KG1 (cell line): ENCODE measurements at regions not wholly inside any gene's neighbourhood (a gene's known extent, or its start where the extent isn't known, plus 50 kb on each side); places are given as distances from the start of the nearest gene placed in this dataset.
"Not testable (repeated sequence)": the region's sequence is repeated elsewhere in the genome, so short reads cannot be mapped to it uniquely, and the experiment has no call there.

Experiments
- DNase-seq: peaks from one replicate; lab custom pipeline; 2025; lab: John Stamatoyannopoulos, UW

DNA sequence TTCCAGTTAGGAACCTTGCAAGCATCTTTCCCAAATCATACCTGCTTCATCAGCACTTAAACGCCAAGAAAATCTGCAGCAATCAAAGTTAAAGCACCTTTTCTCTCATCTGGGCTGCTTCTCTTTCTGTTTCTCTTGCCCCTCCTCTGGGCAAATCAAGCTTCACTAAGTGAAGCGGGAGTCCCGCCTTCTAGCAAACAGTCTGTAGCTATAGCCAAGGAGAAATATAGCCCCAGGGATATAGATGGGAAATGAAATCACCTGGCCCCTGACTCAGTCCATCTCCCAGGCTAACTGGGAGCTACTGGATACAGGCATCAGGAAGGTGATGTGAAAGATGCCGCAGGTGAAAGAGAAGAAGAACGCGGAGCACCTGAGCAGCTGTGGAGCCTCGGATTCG is 481.9 kb downstream of the C6orf118 start:
- DNase-seq, result no peak

- DNase-seq, result no peak
Observed at GRCh38 chr6:164826831-164827468, 482.5 kb downstream of the C6orf118 start.

- DNase-seq, result no peak
Observed at GRCh38 chr6:164825386-164825785, 484.0 kb downstream of the C6orf118 start.

DNA sequence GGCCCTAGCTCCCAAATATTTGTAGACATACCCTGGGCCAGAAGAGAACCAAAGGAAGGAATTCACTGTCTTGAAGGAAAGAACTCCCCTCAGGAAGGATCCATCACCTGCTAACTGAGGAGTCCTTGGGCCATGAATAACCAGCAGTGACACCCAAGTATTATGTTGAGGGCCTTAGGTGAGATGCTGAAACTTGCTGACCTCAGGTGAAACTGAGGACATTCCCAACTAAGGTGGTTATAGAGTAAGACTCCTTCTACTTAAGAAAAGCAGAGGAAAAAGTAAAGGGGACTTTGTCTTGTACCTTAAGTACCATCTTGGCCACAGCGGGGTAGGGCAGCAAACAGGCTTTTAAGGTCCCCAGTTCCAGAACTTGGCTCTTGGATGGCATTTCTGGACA is 491.7 kb downstream of the C6orf118 start:
- no peak for DNase-seq

GRCh38 chr6:164812706-164813105 is 496.7 kb downstream of the C6orf118 start:
- no peak for DNase-seq

- no peak for DNase-seq
Observed at GRCh38 chr6:164807125-164807524, 502.3 kb downstream of the C6orf118 start.

DNA sequence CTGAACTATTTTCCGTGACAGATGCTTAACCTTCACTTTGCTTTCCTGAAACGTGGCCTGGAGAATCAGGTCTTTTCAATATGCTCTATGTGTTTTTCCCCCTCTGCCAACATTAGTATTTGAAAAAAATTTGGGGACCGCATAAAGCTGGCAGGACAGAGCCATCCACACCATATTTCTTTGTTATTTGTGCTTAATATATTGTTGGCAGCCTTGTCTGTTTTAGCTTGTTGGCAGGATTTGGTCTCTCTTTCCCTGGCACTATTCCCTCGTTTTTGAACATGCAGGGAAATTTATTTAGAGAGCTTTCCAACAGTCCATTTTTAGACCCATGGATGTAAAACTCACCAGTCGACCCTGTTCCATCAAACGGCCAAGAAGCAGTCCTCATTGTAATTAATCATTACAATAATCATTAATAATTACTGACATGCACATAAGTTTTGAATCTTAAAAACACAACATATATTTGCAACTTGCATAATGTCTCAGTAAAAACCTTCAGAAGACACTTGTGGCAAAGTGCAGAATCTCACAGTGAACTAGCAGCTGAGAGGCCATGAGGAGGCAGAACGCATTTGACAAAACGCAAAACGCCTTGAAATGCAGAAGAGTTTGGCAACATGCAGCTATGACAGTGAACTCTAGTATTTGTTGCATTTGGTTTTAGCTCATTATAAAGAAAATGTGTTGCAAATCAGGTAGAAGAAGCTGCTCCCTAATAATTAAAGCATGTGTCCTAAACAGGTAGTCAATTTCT is 514.2 kb downstream of the C6orf118 start:
- DNase-seq, result no peak

DNA sequence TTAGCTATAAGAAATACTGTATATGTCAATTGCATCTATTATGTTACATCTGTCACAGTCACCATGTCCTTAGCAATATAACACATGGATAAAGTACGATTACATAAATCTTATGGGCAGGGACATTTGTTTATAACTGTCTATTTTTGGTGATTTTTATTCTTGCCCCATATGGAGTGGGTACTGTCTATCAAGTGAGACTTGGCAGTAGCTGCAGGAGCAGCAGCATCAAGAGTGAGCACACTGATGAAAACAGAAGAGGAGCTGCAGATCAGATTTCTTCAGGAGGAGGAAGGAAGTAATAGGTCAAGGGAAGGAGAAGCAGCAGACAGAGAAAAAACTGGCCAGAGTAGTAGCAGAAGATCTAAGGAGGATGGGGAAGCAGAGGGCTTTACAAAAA is 516.7 kb downstream of the C6orf118 start:
- no peak for DNase-seq

DNA sequence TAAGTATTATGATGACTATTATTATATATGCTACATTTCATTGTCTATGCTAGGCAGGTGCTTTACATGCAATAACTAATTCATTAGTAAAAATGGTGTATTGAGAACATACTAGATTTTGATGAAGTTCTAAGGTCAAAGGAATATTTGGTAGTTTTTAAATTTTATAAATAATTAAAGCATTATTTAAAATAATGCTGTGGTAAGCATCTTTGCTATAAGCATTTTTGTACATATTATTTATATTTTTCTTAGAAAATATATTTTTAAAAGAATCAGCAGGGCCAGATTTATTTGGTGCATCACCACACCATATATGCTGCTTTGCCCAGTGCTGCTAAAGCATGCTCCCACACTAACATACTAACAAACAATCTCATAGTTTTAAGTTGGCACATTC is 517.9 kb downstream of the C6orf118 start:
- no peak for DNase-seq

DNA sequence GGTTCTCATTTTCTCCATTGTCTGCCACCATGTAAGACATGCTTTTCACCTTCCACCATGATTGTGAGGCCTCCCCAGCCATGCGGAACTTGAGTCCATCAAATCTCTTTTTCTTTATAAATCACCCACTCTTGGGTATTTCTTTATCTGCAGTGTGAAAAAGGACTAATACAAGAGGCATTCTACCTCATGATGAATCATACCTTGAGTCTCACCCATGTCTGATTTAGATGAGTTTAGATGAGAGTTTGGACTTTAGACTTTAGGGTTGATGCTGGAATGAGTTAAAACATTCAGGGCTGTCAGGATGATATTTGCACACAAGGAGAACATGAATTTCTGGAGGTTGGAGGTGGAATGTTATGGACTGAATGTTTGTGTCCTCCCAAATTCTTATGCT is 545.6 kb downstream of the C6orf118 start:
- no peak for DNase-seq

DNA sequence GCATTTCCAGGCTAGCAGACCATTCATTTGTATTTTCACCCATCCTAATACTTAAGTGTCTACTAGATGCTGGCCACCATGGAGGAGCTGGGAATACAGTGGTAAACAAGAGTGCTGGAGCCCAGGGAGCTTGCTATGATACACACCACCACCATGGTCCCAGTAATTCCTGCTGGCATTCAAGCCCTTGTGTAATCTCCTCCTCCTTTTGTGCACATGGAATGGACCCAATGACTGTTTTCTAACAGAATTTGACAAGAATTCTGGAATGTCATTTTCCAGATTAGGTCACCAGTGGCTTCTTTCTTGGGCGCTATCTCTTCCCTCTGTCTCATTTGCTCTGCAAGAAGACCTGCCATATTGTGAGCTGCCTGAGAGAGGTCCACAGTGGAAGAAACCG is 552.0 kb downstream of the C6orf118 start:
- DNase-seq, result no peak

GRCh38 chr6:164756723-164757122 is 552.7 kb downstream of the C6orf118 start:
- DNase-seq, result no peak

- DNase-seq, result no peak
Observed at GRCh38 chr6:164756142-164756541, 553.3 kb downstream of the C6orf118 start.

DNA sequence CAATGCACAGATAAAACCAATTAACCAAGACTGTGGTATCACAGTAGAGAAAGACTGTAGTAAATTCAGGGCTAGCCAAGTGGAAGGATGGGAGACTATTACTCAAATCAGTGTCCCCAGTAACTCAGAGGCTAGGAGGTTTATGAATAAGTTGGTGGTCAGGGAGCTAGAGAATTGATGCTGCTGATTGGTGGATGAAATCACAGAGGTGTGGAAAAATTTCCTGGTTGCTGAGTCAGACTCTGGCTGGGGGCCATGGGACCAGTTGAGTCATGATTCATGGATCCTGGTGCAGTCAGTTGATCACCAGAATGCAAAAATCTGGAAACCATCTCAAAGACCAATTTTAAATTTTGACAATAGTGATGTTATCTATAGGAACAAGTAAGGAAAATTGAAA is 555.9 kb downstream of the C6orf118 start:
- no peak for DNase-seq

DNA sequence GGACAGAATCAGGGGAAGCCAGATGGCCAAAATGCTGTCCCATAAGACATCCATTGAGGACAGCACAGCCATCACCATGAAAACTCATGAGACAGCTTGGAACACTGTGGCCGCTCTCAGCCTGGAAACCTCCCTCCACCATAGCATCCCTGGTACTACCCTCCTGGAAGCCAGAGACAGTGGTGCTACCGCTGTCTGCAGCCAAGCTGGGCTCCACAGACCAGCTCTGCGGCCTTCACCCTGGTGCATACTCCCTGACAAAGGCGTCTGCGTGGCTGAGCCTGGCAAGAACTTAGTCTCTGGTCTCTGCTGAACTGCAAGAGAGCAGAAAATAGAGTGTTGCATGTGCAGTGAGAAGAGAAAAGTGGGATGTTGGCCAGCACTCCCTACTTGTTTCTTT is 558.0 kb downstream of the C6orf118 start:
- no peak for DNase-seq

GRCh38 chr6:164750128-164750527 is 559.3 kb downstream of the C6orf118 start:
- no peak for DNase-seq

GRCh38 chr6:164749221-164750064 is 560.0 kb downstream of the C6orf118 start:
- DNase-seq, result no peak

- DNase-seq, result no peak
Observed at GRCh38 chr6:164744301-164744700, 565.1 kb downstream of the C6orf118 start.

- DNase-seq, result no peak
Observed at GRCh38 chr6:164741938-164742451, 567.4 kb downstream of the C6orf118 start.

- DNase-seq, result not testable (repeated sequence)
Observed at GRCh38 chr6:164736090-164736489, 573.3 kb downstream of the C6orf118 start.

DNA sequence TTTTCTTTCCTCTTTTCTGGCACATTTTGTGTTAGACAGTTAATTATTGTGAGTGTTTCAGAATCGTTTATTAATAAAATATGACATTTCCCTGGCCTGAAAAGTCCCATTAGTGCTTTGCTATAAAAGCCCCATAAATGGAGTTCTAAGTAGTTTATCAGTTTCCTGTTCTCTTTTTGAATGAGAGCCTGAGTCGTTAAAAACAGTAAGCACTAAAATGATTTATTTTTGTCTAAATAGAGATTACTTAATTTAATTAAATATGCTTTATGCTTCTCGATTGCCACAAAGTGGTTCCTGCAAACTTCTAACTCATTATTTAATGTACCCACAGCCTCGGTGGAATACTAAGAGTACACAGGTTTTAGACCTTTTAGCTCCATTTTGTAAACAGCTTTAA is 577.9 kb downstream of the C6orf118 start:
- DNase-seq, result no peak

- no peak for DNase-seq
Observed at GRCh38 chr6:164721460-164721859, 587.9 kb downstream of the C6orf118 start.

GRCh38 chr6:164700497-164700896 is 608.9 kb downstream of the C6orf118 start:
- no peak for DNase-seq
